H9 (cell line): ENCODE measurements at regions not wholly inside any gene's neighbourhood (a gene's known extent, or its start where the extent isn't known, plus 50 kb on each side); places are given as distances from the start of the nearest gene placed in this dataset.

Experiments used
- DNase-seq: peaks from one replicate; pipeline ENCODE4 v3.0.0-alpha.2; 2017
- H2AFZ ChIP-seq: one replicate; pipeline ENCODE4 v1.6.1; 2013; ENCODE audit warnings: mild to moderate bottlenecking, low read length, control low read depth, moderate library complexity
- H2AK5ac ChIP-seq: 2 replicates; pipeline ENCODE4 v1.6.1; 2013; ENCODE audit warnings: low read length, control low read depth, mixed read lengths; ENCODE audit not compliant: insufficient read length
- H2BK120ac ChIP-seq: one replicate; pipeline ENCODE4 v1.6.1; 2013; ENCODE audit warnings: low read depth, mild to moderate bottlenecking, low read length, control low read depth, inconsistent platforms; ENCODE audit not compliant: poor library complexity, severe bottlenecking
- H2BK12ac ChIP-seq: 2 replicates; pipeline ENCODE4 v1.6.1; 2013; ENCODE audit warnings: low read length, control low read depth, mixed read lengths, low read depth; ENCODE audit not compliant: insufficient read length
- H2BK15ac ChIP-seq: 2 replicates; pipeline ENCODE4 v1.6.1; 2013; ENCODE audit warnings: low read depth, low read length, control low read depth
- H2BK20ac ChIP-seq: one replicate; pipeline ENCODE4 v1.6.1; 2013; ENCODE audit warnings: low read depth, mild to moderate bottlenecking, low read length, control low read depth, inconsistent platforms; ENCODE audit not compliant: poor library complexity, severe bottlenecking
- H2BK5ac ChIP-seq: 2 replicates; pipeline ENCODE4 v1.6.1; 2013; ENCODE audit warnings: low read length, control low read depth, mixed read lengths; ENCODE audit not compliant: insufficient read length
- H3K14ac ChIP-seq: 2 replicates; pipeline ENCODE4 v1.6.1; 2013; ENCODE audit warnings: low read length, control low read depth; ENCODE audit not compliant: insufficient read depth
- H3K18ac ChIP-seq: 2 replicates; pipeline ENCODE4 v1.6.1; 2013; ENCODE audit warnings: low read depth, mild to moderate bottlenecking, mixed read lengths, low read length, control low read depth; ENCODE audit not compliant: insufficient read length
- H3K23ac ChIP-seq: 2 replicates; pipeline ENCODE4 v1.6.1; 2013; ENCODE audit warnings: low read length, control low read depth, mixed read lengths, low read depth; ENCODE audit not compliant: insufficient read length
- H3K23me2 ChIP-seq: 2 replicates; pipeline ENCODE4 v1.6.1; 2013; ENCODE audit warnings: low read depth, mild to moderate bottlenecking, mixed read lengths, low read length, control low read depth; ENCODE audit not compliant: insufficient read length, poor library complexity, severe bottlenecking
- H3K27ac ChIP-seq: 2 replicates; pipeline ENCODE4 v1.5.1; 2013; ENCODE audit warnings: low read length, control low read depth, mixed read lengths, low read depth; ENCODE audit not compliant: insufficient read length
- H3K27me3 ChIP-seq: 2 replicates; pipeline ENCODE4 v1.6.1; 2013; ENCODE audit warnings: low read length, control low read depth, inconsistent platforms; ENCODE audit not compliant: insufficient read depth
- H3K4ac ChIP-seq: 2 replicates; pipeline ENCODE4 v1.6.1; 2013; ENCODE audit warnings: low read depth, mild to moderate bottlenecking, control low read depth, inconsistent platforms, low read length, moderate library complexity
- H3K4me1 ChIP-seq: 2 replicates; pipeline ENCODE4 v1.6.1; 2013; ENCODE audit warnings: low read length, control low read depth, inconsistent platforms; ENCODE audit not compliant: insufficient read depth
- H3K4me2 ChIP-seq: 2 replicates; pipeline ENCODE4 v1.6.1; 2013; ENCODE audit warnings: low read length, control low read depth, mixed read lengths; ENCODE audit not compliant: insufficient read length, insufficient read depth
- H3K56ac ChIP-seq: 2 replicates; pipeline ENCODE4 v1.6.1; 2013; ENCODE audit warnings: low read depth, mild to moderate bottlenecking, mixed read lengths, low read length, control low read depth; ENCODE audit not compliant: insufficient read length
- H3K79me1 ChIP-seq: 2 replicates; pipeline ENCODE4 v1.6.1; 2013; ENCODE audit warnings: low read depth, mild to moderate bottlenecking, moderate library complexity, low read length, control low read depth, inconsistent platforms; ENCODE audit not compliant: insufficient read depth, poor library complexity, severe bottlenecking
- H3K79me2 ChIP-seq: 2 replicates; pipeline ENCODE4 v1.6.1; 2013; ENCODE audit warnings: low read length, control low read depth, inconsistent platforms; ENCODE audit not compliant: insufficient read depth
- H3K9ac ChIP-seq: 2 replicates; pipeline ENCODE4 v1.6.1; 2013; ENCODE audit warnings: low read length, control low read depth, mixed read lengths; ENCODE audit not compliant: insufficient read length; ENCODE audit errors: extremely low read depth
- H3K9me3 ChIP-seq: one replicate; pipeline ENCODE4 v1.6.1; 2013; ENCODE audit warnings: low read depth, low read length, inconsistent platforms; ENCODE audit not compliant: control insufficient read depth
- H3T11ph ChIP-seq: one replicate; pipeline ENCODE4 v1.6.1; 2013; ENCODE audit warnings: mild to moderate bottlenecking, low read length, control low read depth, inconsistent platforms
- H4K20me1 ChIP-seq: one replicate; pipeline ENCODE4 v1.6.1; 2013; ENCODE audit not compliant: control insufficient read depth, insufficient read length, insufficient read depth
- H4K5ac ChIP-seq: 2 replicates; pipeline ENCODE4 v1.6.1; 2013; ENCODE audit warnings: low read depth, mild to moderate bottlenecking, mixed read lengths, low read length, control low read depth; ENCODE audit not compliant: insufficient read length
- H4K8ac ChIP-seq: replicated peaks from 2 replicates; pipeline ENCODE4 v1.6.1; 2013; ENCODE audit warnings: low read length, control low read depth, mixed read lengths, low read depth; ENCODE audit not compliant: insufficient read length
- H4K91ac ChIP-seq: 2 replicates; pipeline ENCODE4 v1.6.1; 2013; ENCODE audit warnings: low read depth, mild to moderate bottlenecking, moderate library complexity, mixed read lengths, low read length, control low read depth; ENCODE audit not compliant: insufficient read length
- H3K27ac Mint-ChIP-seq, 3 experiments: 2 replicates in 2 of 3; 3 replicates in 1 of 3; pipeline ENCODE4 v1.8.0; 2020 to 2021; ENCODE audit warnings: mixed read lengths in 3 of 3, mild to moderate bottlenecking in 1 of 3, moderate library complexity in 1 of 3
- H3K27me3 Mint-ChIP-seq: 2 replicates; pipeline ENCODE4 v1.8.0; 2021; ENCODE audit warnings: low read depth, mild to moderate bottlenecking, moderate library complexity, mixed read lengths
- H3K36me3 Mint-ChIP-seq, 3 experiments: 2 replicates in 2 of 3; 3 replicates in 1 of 3; pipeline ENCODE4 v1.8.0; 2020 to 2021; ENCODE audit warnings: low read depth in 3 of 3, mixed read lengths in 3 of 3; ENCODE audit not compliant: insufficient read depth in 1 of 3
- H3K4me1 Mint-ChIP-seq, 2 experiments: 2 replicates each; pipeline ENCODE4 v1.8.0; 2020; ENCODE audit warnings: mixed read lengths in 2 of 2
- H3K4me3 Mint-ChIP-seq, 2 experiments: 2 replicates in 1 of 2; 3 replicates in 1 of 2; pipeline ENCODE4 v1.8.0; 2020 to 2021; ENCODE audit warnings: mild to moderate bottlenecking in 2 of 2, mixed read lengths in 2 of 2, moderate library complexity in 1 of 2
- H3K9me3 Mint-ChIP-seq, 2 experiments: 2 replicates in 1 of 2; 3 replicates in 1 of 2; pipeline ENCODE4 v1.8.0; 2020; ENCODE audit warnings: mild to moderate bottlenecking in 2 of 2, mixed read lengths in 2 of 2, moderate library complexity in 1 of 2
- CTCF ChIP-seq: fragments of 200-600 bp; sonication (generic); conservative IDR thresholded peaks from 3 replicates; pipeline ENCODE4 v1.8.0; 2021; ENCODE audit warnings: antibody characterized with exemption, mild to moderate bottlenecking
- WGBS: extraction: QIAGEN DNeasy Blood & Tissue Kit; methylation state at CpG from one replicate; pipeline ENCODE4 v1.1.7; 2013; ENCODE audit warnings: missing lambda C conversion rate, low lambda C conversion rate, mixed read lengths; ENCODE audit not compliant: insufficient read length; ENCODE audit errors: extremely low coverage; 5-methylcytosine and 5-hydroxymethylcytosine counted together

DNA sequence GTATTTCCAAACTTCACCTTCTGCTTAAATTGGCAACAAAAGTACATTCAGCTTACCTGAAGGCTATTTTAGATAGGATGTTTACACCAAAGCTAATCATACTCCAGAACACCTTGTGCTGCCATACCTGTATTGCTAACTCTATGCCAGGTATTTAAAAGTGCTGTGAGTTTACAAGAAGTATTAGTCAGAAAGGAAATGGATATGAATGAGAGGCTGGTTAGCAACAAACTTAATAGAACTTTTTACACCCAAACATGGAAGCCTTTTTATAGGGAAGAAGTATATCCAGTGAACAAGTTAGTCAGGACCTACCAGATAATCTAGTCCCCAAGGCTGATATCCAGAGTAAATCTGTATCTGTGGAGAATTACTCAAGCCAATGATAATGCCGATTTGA, 131.2 kb upstream of the SPRY1 start:
- no peaks in the 10 kb centered on the region for H3K9me3 Mint-ChIP-seq
- no peak overlapping the region for H2BK12ac ChIP-seq
- DNase-seq: no peak
- no peak overlapping the region for H4K91ac ChIP-seq
- H3K27ac ChIP-seq: no peak overlapping the region
- H4K5ac ChIP-seq: no peak overlapping the region
- no peak overlapping the region for H2BK15ac ChIP-seq
- H2AK5ac ChIP-seq: no peak overlapping the region
- H4K8ac ChIP-seq: no peak overlapping the region
- H4K20me1 ChIP-seq: no peaks in the 10 kb centered on the region
- H3K4ac ChIP-seq: no peak overlapping the region
- H3K4me3 Mint-ChIP-seq: no peak overlapping the region
- no peak overlapping the region for H3K27ac Mint-ChIP-seq
- H3K36me3 Mint-ChIP-seq: no peaks in the 10 kb centered on the region
- TF ChIP-seq CTCF: no peak
- H3K4me1 ChIP-seq: no peaks in the 10 kb centered on the region
- H3K79me2 ChIP-seq: no peaks in the 10 kb centered on the region
- no peaks in the 10 kb centered on the region for H3K27me3 Mint-ChIP-seq
- no peak overlapping the region for H2BK5ac ChIP-seq
- no peak overlapping the region for H2BK20ac ChIP-seq
- no peaks in the 10 kb centered on the region for H3K27me3 ChIP-seq
- peaks cover 3 to 4% of the 10 kb centered on the region in 2 experiments; a peak in 3 of 4 replicates for H3K4me1 Mint-ChIP-seq
- H2AFZ ChIP-seq: no peak overlapping the region
- H3K79me1 ChIP-seq: no peaks in the 10 kb centered on the region
- no peak overlapping the region for H3K14ac ChIP-seq
- no peak overlapping the region for H3K4me2 ChIP-seq
- no peak overlapping the region for H3K18ac ChIP-seq
- no peak overlapping the region for H2BK120ac ChIP-seq
- no peak overlapping the region for H3K23ac ChIP-seq
- H3K56ac ChIP-seq: no peak overlapping the region
- H3T11ph ChIP-seq: no peak overlapping the region
- no peaks in the 10 kb centered on the region for H3K23me2 ChIP-seq
- no peak overlapping the region for H3K9ac ChIP-seq
- no CpG with 5 or more reads among the region's 1 CpG for WGBS
- no peaks in the 10 kb centered on the region for H3K9me3 ChIP-seq
